Trophoblast cell (in vitro differentiated cells and primary cell): ENCODE measurements at regions not wholly inside any gene's neighbourhood (a gene's known extent, or its start where the extent isn't known, plus 50 kb on each side); places are given as distances from the start of the nearest gene placed in this dataset.

ENCODE experiments used
- DNase-seq, 2 donors: peaks; one replicate each; pipeline ENCODE4 v3.0.0-alpha.2; 2016
- H2AFZ ChIP-seq: 2 replicates; pipeline ENCODE4 v1.6.1; 2013; ENCODE audit warnings: low read length, moderate library complexity, mild to moderate bottlenecking; ENCODE audit not compliant: insufficient read depth, poor library complexity
- H2AK5ac ChIP-seq: 2 replicates; pipeline ENCODE4 v1.6.1; 2013; ENCODE audit warnings: mild to moderate bottlenecking, low read length
- H2BK120ac ChIP-seq: 2 replicates; pipeline ENCODE4 v1.6.1; 2013; ENCODE audit warnings: low read length, mild to moderate bottlenecking, moderate library complexity; ENCODE audit not compliant: insufficient read depth, poor library complexity
- H2BK12ac ChIP-seq: 2 replicates; pipeline ENCODE4 v1.6.1; 2013; ENCODE audit warnings: mild to moderate bottlenecking, low read length, moderate library complexity
- H2BK5ac ChIP-seq: 2 replicates; pipeline ENCODE4 v1.6.1; 2013; ENCODE audit warnings: low read length, low read depth, moderate library complexity, mild to moderate bottlenecking; ENCODE audit not compliant: poor library complexity
- H3K14ac ChIP-seq: 2 replicates; pipeline ENCODE4 v1.6.1; 2013; ENCODE audit warnings: mild to moderate bottlenecking, low read length
- H3K18ac ChIP-seq: 2 replicates; pipeline ENCODE4 v1.6.1; 2013; ENCODE audit warnings: mild to moderate bottlenecking, low read length
- H3K23ac ChIP-seq: 2 replicates; pipeline ENCODE4 v1.6.1; 2013; ENCODE audit warnings: low read length
- H3K27ac ChIP-seq: 2 replicates; pipeline ENCODE4 v1.5.1; 2013; ENCODE audit warnings: low read depth, mild to moderate bottlenecking, inconsistent platforms, low read length, moderate library complexity
- H3K27me3 ChIP-seq: 2 replicates; pipeline ENCODE4 v1.6.1; 2013; ENCODE audit warnings: inconsistent platforms, mild to moderate bottlenecking, low read length, moderate library complexity; ENCODE audit not compliant: insufficient read depth
- H3K36me3 ChIP-seq, 2 experiments: 1 replicate in 1 of 2; 2 replicates in 1 of 2; pipeline ENCODE4 v1.6.1; 2013; ENCODE audit warnings: low read length in 2 of 2, mild to moderate bottlenecking in 2 of 2, moderate library complexity in 1 of 2; ENCODE audit not compliant: insufficient read depth in 2 of 2, control insufficient read depth in 1 of 2
- H3K4ac ChIP-seq: 2 replicates; pipeline ENCODE4 v1.6.1; 2013; ENCODE audit warnings: low read depth, mild to moderate bottlenecking, low read length, moderate library complexity
- H3K4me1 ChIP-seq, 2 experiments: 1 replicate in 1 of 2; 2 replicates in 1 of 2; pipeline ENCODE4 v1.6.1; 2013; ENCODE audit warnings: low read length in 2 of 2, mild to moderate bottlenecking in 2 of 2, moderate library complexity in 1 of 2; ENCODE audit not compliant: insufficient read depth in 2 of 2, control insufficient read depth in 1 of 2
- H3K4me2 ChIP-seq: 2 replicates; pipeline ENCODE4 v1.6.1; 2013; ENCODE audit warnings: inconsistent platforms, mild to moderate bottlenecking, low read length, moderate library complexity
- H3K4me3 ChIP-seq: 2 replicates; pipeline ENCODE4 v1.5.1; 2013; ENCODE audit warnings: mild to moderate bottlenecking, low read depth, low read length, inconsistent platforms
- H3K79me1 ChIP-seq: one replicate; pipeline ENCODE4 v1.6.1; 2013; ENCODE audit warnings: low read length
- H3K79me2 ChIP-seq: 2 replicates; pipeline ENCODE4 v1.6.1; 2013; ENCODE audit warnings: low read length, mild to moderate bottlenecking; ENCODE audit not compliant: control insufficient read depth, insufficient read depth, poor library complexity
- H3K9ac ChIP-seq: 2 replicates; pipeline ENCODE4 v1.6.1; 2013; ENCODE audit warnings: mild to moderate bottlenecking, low read length
- H3K9me3 ChIP-seq: 2 replicates; pipeline ENCODE4 v1.6.1; 2013; ENCODE audit warnings: low read depth, mild to moderate bottlenecking, control low read depth, inconsistent platforms, low read length; ENCODE audit not compliant: insufficient read depth
- H4K12ac ChIP-seq: 2 replicates; pipeline ENCODE4 v1.6.1; 2013; ENCODE audit warnings: low read depth, mild to moderate bottlenecking, low read length, moderate library complexity
- H4K8ac ChIP-seq: 2 replicates; pipeline ENCODE4 v1.6.1; 2013; ENCODE audit warnings: low read depth, mild to moderate bottlenecking, low read length, moderate library complexity
- H4K91ac ChIP-seq: one replicate; pipeline ENCODE4 v1.6.1; 2013; ENCODE audit warnings: low read depth, mild to moderate bottlenecking, low read length, moderate library complexity
- WGBS: extraction: QIAGEN DNeasy Blood & Tissue Kit; methylation state at CpG from one replicate; pipeline ENCODE4 v1.1.7; 2013; ENCODE audit warnings: missing lambda C conversion rate; ENCODE audit not compliant: insufficient read length, insufficient coverage; ENCODE audit errors: extremely low coverage; 5-methylcytosine and 5-hydroxymethylcytosine counted together

DNA sequence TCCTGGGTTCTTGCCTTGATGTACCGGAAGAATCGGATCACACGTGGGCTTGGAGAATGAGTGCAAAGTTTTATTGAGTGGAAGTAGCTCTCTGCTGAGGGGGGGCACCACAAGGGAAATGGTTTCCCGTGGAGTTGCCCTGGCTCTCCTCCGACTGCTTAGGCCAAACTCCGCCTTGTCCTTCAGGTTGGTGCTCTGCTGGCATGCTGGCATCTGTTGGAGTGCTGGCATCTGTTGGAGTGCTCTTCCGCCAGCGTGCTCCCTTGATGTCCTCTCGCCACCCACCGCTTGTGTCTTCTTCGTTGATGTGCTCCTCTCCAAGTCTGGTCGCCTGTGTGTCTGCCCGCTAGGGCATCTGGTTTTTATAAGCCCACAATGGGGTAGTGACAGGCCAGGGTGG is 317.1 kb upstream of the HSF2 start:
- Histone ChIP-seq H4K91ac (no peak overlapping the region), H3K4ac (no peak overlapping the region), H2AFZ (no peak overlapping the region), H3K9ac (no peak overlapping the region), H3K14ac (no peak overlapping the region), H4K12ac (no peak overlapping the region), H3K79me2 (no peaks in the 10 kb centered on the region), H3K36me3 (no peaks in the 10 kb centered on the region), H3K4me3 (no peak overlapping the region), H3K18ac (no peak overlapping the region), H2BK5ac (no peak overlapping the region), H3K9me3 (no peaks in the 10 kb centered on the region), H3K23ac (no peak overlapping the region), H3K79me1 (no peaks in the 10 kb centered on the region), H3K4me1 (no peaks in the 10 kb centered on the region), H2BK12ac (no peak overlapping the region), H2BK120ac (no peak overlapping the region), H3K27ac (no peak overlapping the region), H3K27me3 (no peaks in the 10 kb centered on the region), H3K4me2 (no peak overlapping the region), H4K8ac (no peak overlapping the region), H2AK5ac (no peak overlapping the region)
- no peak for DNase-seq
- WGBS = no CpG with 5 or more reads among the region's 13 CpGs

DNA sequence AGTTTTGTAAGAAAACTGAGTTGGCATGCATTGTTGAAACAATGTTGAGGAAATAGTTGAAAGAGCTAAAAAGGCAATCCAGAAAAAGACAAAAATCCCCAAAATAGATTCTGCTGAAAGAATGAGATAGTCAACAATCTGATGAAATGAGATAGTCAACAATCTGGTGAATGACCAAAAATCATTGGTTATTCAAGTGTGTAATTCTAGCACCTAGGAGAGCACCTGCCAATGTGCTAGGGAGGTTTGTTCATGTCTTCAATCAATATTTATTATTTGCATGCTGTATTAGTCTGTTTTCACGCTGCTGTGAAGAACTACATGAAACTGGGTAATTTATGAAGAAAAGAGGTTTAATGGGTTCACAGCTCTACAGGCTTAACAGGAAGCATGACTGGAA is 307.1 kb upstream of the HSF2 start:
- no peaks in the 10 kb centered on the region for H3K27me3 ChIP-seq
- no peak overlapping the region for H3K23ac ChIP-seq
- no peak overlapping the region for H2BK120ac ChIP-seq
- no peak overlapping the region for H4K91ac ChIP-seq
- no peak overlapping the region for H3K14ac ChIP-seq
- no peak overlapping the region for H3K4ac ChIP-seq
- H3K79me1 ChIP-seq = no peaks in the 10 kb centered on the region
- no peak overlapping the region for H2AFZ ChIP-seq
- no peak overlapping the region for H3K4me2 ChIP-seq
- no peak overlapping the region for H4K8ac ChIP-seq
- H3K4me1 ChIP-seq = no peaks in the 10 kb centered on the region
- H4K12ac ChIP-seq = no peak overlapping the region
- no peaks in the 10 kb centered on the region for H3K36me3 ChIP-seq
- no CpG with 5 or more reads among the region's 1 CpG for WGBS
- H2BK5ac ChIP-seq = no peak overlapping the region
- H3K27ac ChIP-seq = no peak overlapping the region
- H3K9me3 ChIP-seq = no peaks in the 10 kb centered on the region
- no peak overlapping the region for H3K4me3 ChIP-seq
- no peak overlapping the region for H2AK5ac ChIP-seq
- no peak overlapping the region for H3K18ac ChIP-seq
- no peak for DNase-seq
- no peaks in the 10 kb centered on the region for H3K79me2 ChIP-seq
- H2BK12ac ChIP-seq = no peak overlapping the region
- no peak overlapping the region for H3K9ac ChIP-seq

DNA sequence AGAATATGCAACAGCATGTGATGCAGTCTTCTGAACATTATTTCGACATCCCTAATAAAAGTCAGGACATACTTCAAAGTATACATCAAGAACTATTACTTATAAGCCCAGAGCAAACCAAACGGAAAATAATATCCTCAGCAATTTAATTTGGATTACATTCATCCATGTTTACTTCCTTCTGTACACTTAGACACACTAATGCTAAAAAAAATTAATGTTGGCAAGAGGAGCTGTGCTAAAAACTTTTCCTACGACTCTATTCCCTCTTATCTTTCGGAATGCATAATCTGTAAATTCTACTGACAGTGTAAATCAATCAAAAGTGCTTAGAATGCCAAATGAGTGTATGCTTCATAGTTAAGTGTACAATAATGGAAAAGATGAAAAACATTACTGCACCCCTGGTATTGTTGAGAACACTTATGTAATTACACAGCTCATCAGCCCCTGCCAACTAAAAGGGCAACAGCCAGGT is 301.2 kb upstream of the HSF2 start:
- Histone ChIP-seq H3K14ac (no peak overlapping the region), H2BK12ac (no peak overlapping the region), H3K4me1 (no peaks in the 10 kb centered on the region), H3K27ac (no peak overlapping the region), H4K8ac (no peak overlapping the region), H3K4me2 (no peak overlapping the region), H3K79me1 (no peaks in the 10 kb centered on the region), H3K79me2 (no peaks in the 10 kb centered on the region), H3K4me3 (no peak overlapping the region), H3K4ac (no peak overlapping the region), H2AK5ac (no peak overlapping the region), H4K91ac (no peak overlapping the region), H2BK120ac (no peak overlapping the region), H3K27me3 (no peaks in the 10 kb centered on the region), H4K12ac (no peak overlapping the region), H3K36me3 (no peaks in the 10 kb centered on the region), H2AFZ (no peak overlapping the region), H2BK5ac (no peak overlapping the region), H3K23ac (no peak overlapping the region), H3K18ac (no peak overlapping the region), H3K9me3 (no peaks in the 10 kb centered on the region), H3K9ac (no peak overlapping the region)
- no peak for DNase-seq
- whole genome bisulfite sequencing = no CpG with 5 or more reads among the region's 4 CpGs

DNA sequence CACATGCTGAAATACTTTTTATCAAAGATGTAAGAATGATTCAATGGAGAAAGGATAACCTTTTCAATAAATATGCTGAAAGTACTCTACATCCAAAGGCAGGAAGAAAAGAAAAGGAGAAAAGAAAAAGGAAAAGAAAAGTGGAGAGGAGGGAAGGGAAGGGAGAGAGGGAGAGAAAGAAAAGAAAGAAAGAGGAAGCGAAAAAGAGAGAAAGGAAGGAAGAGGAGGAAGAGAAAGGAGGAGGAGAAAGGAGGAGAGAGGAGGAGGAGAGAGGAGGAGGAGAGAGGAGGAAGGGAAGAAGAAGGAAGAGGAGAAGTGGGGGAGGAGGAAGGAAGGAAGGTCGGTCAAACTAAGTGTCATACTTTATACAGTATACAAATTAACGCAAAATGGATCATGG is 297.4 kb upstream of the HSF2 start:
- WGBS = no CpG with 5 or more reads among the region's 3 CpGs

More for the DNA sequence above, 297.4 kb upstream of the HSF2 start:
- Histone ChIP-seq H3K79me2 (no peaks in the 10 kb centered on the region), H4K91ac (no peak overlapping the region), H3K4ac (no peak overlapping the region), H3K4me2 (no peak overlapping the region), H3K14ac (no peak overlapping the region), H2BK12ac (no peak overlapping the region), H3K4me1 (no peaks in the 10 kb centered on the region), H3K23ac (no peak overlapping the region), H2BK5ac (no peak overlapping the region), H3K9me3 (no peaks in the 10 kb centered on the region), H2BK120ac (no peak overlapping the region), H3K27me3 (no peaks in the 10 kb centered on the region), H3K79me1 (no peaks in the 10 kb centered on the region), H4K12ac (no peak overlapping the region), H3K9ac (no peak overlapping the region), H2AK5ac (no peak overlapping the region), H2AFZ (no peak overlapping the region), H3K36me3 (no peaks in the 10 kb centered on the region), H3K18ac (no peak overlapping the region), H4K8ac (no peak overlapping the region), H3K27ac (no peak overlapping the region), H3K4me3 (no peak overlapping the region)
- DNase-seq = no peak
